Thymus (tissue), 11 donors: ENCODE measurements at regions not wholly inside any gene's neighbourhood (a gene's known extent, or its start where the extent isn't known, plus 50 kb on each side); places are given as distances from the start of the nearest gene placed in this dataset.
A peak's percentile ranks its signal among the peaks of the same experiment; 100 is the strongest.

ENCODE experiments used
- DNase-seq, 9 donors: peaks; one replicate each; pipeline ENCODE4 v3.0.0-alpha.2; 2013; ENCODE audit warnings: low spot score in 9 of 9, low read depth in 6 of 9, missing footprints in 1 of 9
- H3K27ac ChIP-seq, 2 donors: one replicate each; pipeline ENCODE4 v1.5.1; 2013; ENCODE audit warnings: control low read depth in 1 of 2, low read depth in 1 of 2, low read length in 1 of 2, mild to moderate bottlenecking in 1 of 2, moderate library complexity in 1 of 2
- H3K27me3 ChIP-seq, 2 donors: one replicate each; pipeline ENCODE4 v1.5.1; 2013; ENCODE audit warnings: low read length in 1 of 2; ENCODE audit not compliant: control insufficient read depth in 2 of 2, insufficient read depth in 1 of 2
- H3K36me3 ChIP-seq, 2 donors: one replicate each; pipeline ENCODE4 v1.5.1; 2013; ENCODE audit warnings: low read length in 1 of 2, mild to moderate bottlenecking in 1 of 2, moderate library complexity in 1 of 2; ENCODE audit not compliant: control insufficient read depth in 2 of 2, insufficient read depth in 2 of 2
- H3K4me1 ChIP-seq, 2 donors: one replicate each; pipeline ENCODE4 v1.5.1; 2013; ENCODE audit warnings: low read length in 2 of 2; ENCODE audit not compliant: control insufficient read depth in 2 of 2, insufficient read depth in 2 of 2
- H3K4me3 ChIP-seq, 2 donors: one replicate each; pipeline ENCODE4 v1.5.1; 2013; ENCODE audit warnings: low read length in 2 of 2, control low read depth in 1 of 2, mild to moderate bottlenecking in 1 of 2
- H3K9me3 ChIP-seq, 2 donors: one replicate each; pipeline ENCODE4 v1.5.1; 2013; ENCODE audit warnings: low read length in 1 of 2, mild to moderate bottlenecking in 1 of 2; ENCODE audit not compliant: control insufficient read depth in 2 of 2, insufficient read depth in 1 of 2
- WGBS: extraction: QIAGEN DNeasy Blood & Tissue Kit; methylation state at CpG from one replicate; pipeline ENCODE4 v1.1.7; 2013; 5-methylcytosine and 5-hydroxymethylcytosine counted together
- donor health status: healthy.

GRCh38 chr2:145431181-145431951 is 911.4 kb upstream of the ZEB2 start:
- Histone ChIP-seq H3K36me3 (no peaks in the 10 kb centered on the region), H3K4me3 (no peak overlapping the region), H3K4me1 (no peaks in the 10 kb centered on the region), H3K27ac (no peak overlapping the region), H3K27me3 (no peaks in the 10 kb centered on the region), H3K9me3 (no peaks in the 10 kb centered on the region)
- DNase-seq: no peak
- 92% methylated on average over 9 of the region's 9 CpGs for WGBS

- Histone ChIP-seq H3K4me1 (no peaks in the 10 kb centered on the region), H3K27ac (no peak overlapping the region), H3K4me3 (no peak overlapping the region), H3K9me3 (peaks cover 0 to 3% of the 10 kb centered on the region in 2 donors), H3K27me3 (no peaks in the 10 kb centered on the region), H3K36me3 (no peaks in the 10 kb centered on the region)
- DNase-seq: no peak
- 99% methylated on average over 1 of the region's 1 CpG for WGBS
Measured at GRCh38 chr2:145423809-145424208, 903.9 kb upstream of the ZEB2 start.

GRCh38 chr2:145422576-145422975 is 902.7 kb upstream of the ZEB2 start:
- no peaks in the 10 kb centered on the region for H3K36me3 ChIP-seq
- 96% methylated on average over 1 of the region's 1 CpG for WGBS
- DNase-seq: no peak
- H3K9me3 ChIP-seq: peaks cover 0 to 3% of the 10 kb centered on the region in 2 donors
- H3K4me1 ChIP-seq: no peaks in the 10 kb centered on the region
- H3K27me3 ChIP-seq: no peaks in the 10 kb centered on the region
- no peak overlapping the region for H3K4me3 ChIP-seq
- H3K27ac ChIP-seq: no peak overlapping the region

GRCh38 chr2:145421841-145422240 is 901.9 kb upstream of the ZEB2 start:
- 96% methylated on average over 1 of the region's 1 CpG for WGBS

GRCh38 chr2:145416640-145417039 is 896.7 kb upstream of the ZEB2 start:
- no peak for DNase-seq
- H3K36me3 ChIP-seq: no peaks in the 10 kb centered on the region
- 98% methylated on average over 2 of the region's 2 CpGs for WGBS
- no peak overlapping the region for H3K27ac ChIP-seq
- no peaks in the 10 kb centered on the region for H3K9me3 ChIP-seq
- peaks cover 5 to 7% of the 10 kb centered on the region in 2 donors for H3K4me1 ChIP-seq
- no peak overlapping the region for H3K4me3 ChIP-seq
- H3K27me3 ChIP-seq: no peaks in the 10 kb centered on the region

More at GRCh38 chr2:145421841-145422240, 901.9 kb upstream of the ZEB2 start:
- Histone ChIP-seq H3K36me3 (no peaks in the 10 kb centered on the region), H3K27me3 (no peaks in the 10 kb centered on the region), H3K4me3 (no peak overlapping the region), H3K4me1 (no peaks in the 10 kb centered on the region), H3K9me3 (peaks cover 0 to 3% of the 10 kb centered on the region in 2 donors), H3K27ac (no peak overlapping the region)
- DNase-seq: no peak

GRCh38 chr2:145415151-145415550 is 895.2 kb upstream of the ZEB2 start:
- DNase-seq: no peak
- Histone ChIP-seq H3K9me3 (no peaks in the 10 kb centered on the region), H3K4me1 (peaks cover 9 to 13% of the 10 kb centered on the region in 2 donors), H3K4me3 (no peak overlapping the region), H3K27ac (no peak overlapping the region), H3K36me3 (no peaks in the 10 kb centered on the region), H3K27me3 (no peaks in the 10 kb centered on the region)
- 99% methylated on average over 1 of the region's 1 CpG for WGBS

GRCh38 chr2:145413261-145414030 is 893.5 kb upstream of the ZEB2 start:
- no peak for DNase-seq
- Histone ChIP-seq H3K27ac (no peak overlapping the region), H3K36me3 (no peaks in the 10 kb centered on the region), H3K4me3 (no peak overlapping the region), H3K9me3 (no peaks in the 10 kb centered on the region), H3K27me3 (no peaks in the 10 kb centered on the region), H3K4me1 (peaks cover 9 to 13% of the 10 kb centered on the region in 2 donors)
- WGBS: 96% methylated on average over 2 of the region's 2 CpGs

GRCh38 chr2:145412155-145412554 is 892.2 kb upstream of the ZEB2 start:
- DNase-seq: peak in 3 of 9 donors; percentile 2 to 50 (median 15)

DNA sequence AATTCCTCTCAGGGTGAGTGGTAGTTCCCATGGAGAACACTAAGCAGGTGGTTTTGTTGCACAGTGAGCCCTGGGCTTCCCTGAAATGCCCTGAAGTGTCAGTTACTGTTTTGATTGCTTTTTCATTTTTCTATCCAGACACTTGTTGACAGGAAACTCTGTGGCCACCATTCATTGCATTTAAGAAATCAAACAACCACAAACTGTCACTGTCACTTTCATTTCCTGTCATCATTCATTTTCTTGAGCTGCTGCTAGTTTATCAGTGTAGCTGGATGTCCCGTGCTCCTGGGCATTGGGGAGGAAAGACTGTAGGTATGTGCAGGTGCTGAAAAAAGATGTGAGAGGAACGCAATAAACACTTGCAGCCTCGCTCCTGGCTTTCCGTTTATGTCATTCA is 891.6 kb upstream of the ZEB2 start:
- no peaks in the 10 kb centered on the region for H3K27me3 ChIP-seq
- peak; percentile 26 to 88 (median 55) for DNase-seq
- WGBS: 3% methylated on average over 4 of the region's 4 CpGs
- H3K27ac ChIP-seq: peak overlapping the region in 1 of 2 donors; percentile 3
- H3K9me3 ChIP-seq: no peaks in the 10 kb centered on the region
- H3K36me3 ChIP-seq: no peaks in the 10 kb centered on the region
- peaks cover 9 to 13% of the 10 kb centered on the region in 2 donors for H3K4me1 ChIP-seq
- no peak overlapping the region for H3K4me3 ChIP-seq

More at GRCh38 chr2:145412155-145412554, 892.2 kb upstream of the ZEB2 start:
- H3K27ac ChIP-seq: no peak overlapping the region
- H3K27me3 ChIP-seq: no peaks in the 10 kb centered on the region
- WGBS: 7% methylated on average over 4 of the region's 4 CpGs
- no peaks in the 10 kb centered on the region for H3K9me3 ChIP-seq
- H3K4me1 ChIP-seq: peaks cover 9 to 13% of the 10 kb centered on the region in 2 donors
- no peak overlapping the region for H3K4me3 ChIP-seq
- H3K36me3 ChIP-seq: no peaks in the 10 kb centered on the region
